ENCODE measurements at regions not wholly inside any gene's neighbourhood (a gene's known extent, or its start where the extent isn't known, plus 50 kb on each side); places are given as distances from the start of the nearest gene placed in this dataset.
"Not testable (repeated sequence)": the region's sequence is repeated elsewhere in the genome, so short reads cannot be mapped to it uniquely, and the experiment has no call there.

GRCh38 chr9:62908271-62908670, 1718.4 kb downstream of the SPATA31A7 start:
- CTCF ChIA-PET (ENCODE audit: partially characterized antibody); H2BK12ac ChIP-seq (ENCODE audit: low read depth, low read length); H4K8ac ChIP-seq (ENCODE audit: extremely low read depth, insufficient read depth, low read length); H3K9me3 ChIP-seq (ENCODE audit: insufficient read depth in 2 of 2, low read depth in 1 of 2, low read length in 1 of 2); H3K4me2 ChIP-seq (ENCODE audit: insufficient read depth in 1 of 2, low read depth in 2 of 2, low read length in 2 of 2); H3K27me3 ChIP-seq (replicated peaks in 1 of 4; ENCODE audit: control insufficient read depth in 3 of 4, extremely low read depth in 1 of 4, insufficient read depth in 3 of 4, low read length in 3 of 4); H2BK5ac ChIP-seq (ENCODE audit: low read depth, low read length); DNase-seq (ENCODE audit: low read depth in 1 of 2, low spot score in 2 of 2); H3K23me2 ChIP-seq (ENCODE audit: low read depth, low read length); H2BK120ac ChIP-seq (replicated peaks; ENCODE audit: low read depth, low read length); FAIRE-seq; POLR2A ChIA-PET (ENCODE audit: partially characterized antibody); H3K4me3 ChIP-seq (ENCODE audit: extremely low read depth in 1 of 4, insufficient read depth in 2 of 4, low read depth in 3 of 4, low read length in 4 of 4); H2BK20ac ChIP-seq (ENCODE audit: low read length); H3K4me1 ChIP-seq (replicated peaks in 1 of 4; ENCODE audit: control insufficient read depth in 3 of 4, insufficient read depth in 4 of 4, low read length in 3 of 4); H3K36me3 ChIP-seq (ENCODE audit: control insufficient read depth in 2 of 4, insufficient read depth in 4 of 4, low read length in 3 of 4); H3K4ac ChIP-seq (replicated peaks; ENCODE audit: insufficient read length, low read depth, low read length); H3K79me1 ChIP-seq (ENCODE audit: low read depth, low read length); H3K79me2 ChIP-seq (ENCODE audit: control insufficient read depth in 1 of 2, insufficient read depth in 2 of 2, low read length in 2 of 2); H2AFZ ChIP-seq (ENCODE audit: low read length); H3K18ac ChIP-seq (ENCODE audit: extremely low read depth, low read length); H4K20me1 ChIP-seq (replicated peaks in 1 of 2; ENCODE audit: control insufficient read depth in 1 of 2, insufficient read depth in 2 of 2, low read length in 2 of 2); H3K14ac ChIP-seq (ENCODE audit: insufficient read length); H3K56ac ChIP-seq (replicated peaks; ENCODE audit: insufficient read length, low read depth, low read length); H2BK15ac ChIP-seq (ENCODE audit: low read length); H2AK5ac ChIP-seq (ENCODE audit: low read depth, low read length); H4K5ac ChIP-seq (ENCODE audit: insufficient read length, low read depth, low read length); H3K23ac ChIP-seq (ENCODE audit: insufficient read length); H3K27ac ChIP-seq (ENCODE audit: low read depth, low read length); H4K91ac ChIP-seq (replicated peaks; ENCODE audit: insufficient read length, low read length); H3K9ac ChIP-seq (replicated peaks in 1 of 4; ENCODE audit: extremely low read depth in 1 of 4, low read depth in 3 of 4, low read length in 3 of 4): not testable (repeated sequence)
- WGBS, 2 experiments (ENCODE audit: extremely low coverage in 1 of 2, insufficient coverage in 1 of 2, insufficient read length in 1 of 2, insufficient replicate concordance in 2 of 2, low coverage in 1 of 2, low lambda C conversion rate in 2 of 2, missing lambda C conversion rate in 1 of 2) = 90% methylated on average over 2 of the region's 4 CpGs; no CpG with 5 or more reads in 1 of the 2 experiments

- H3K4me3 ChIP-seq (ENCODE audit: extremely low read depth in 1 of 4, insufficient read depth in 2 of 4, low read depth in 3 of 4, low read length in 4 of 4); H3K4me2 ChIP-seq (ENCODE audit: insufficient read depth in 1 of 2, low read depth in 2 of 2, low read length in 2 of 2); H3K27me3 ChIP-seq (replicated peaks in 1 of 4; ENCODE audit: control insufficient read depth in 3 of 4, extremely low read depth in 1 of 4, insufficient read depth in 3 of 4, low read length in 3 of 4); H3K23me2 ChIP-seq (ENCODE audit: low read depth, low read length); H2BK20ac ChIP-seq (ENCODE audit: low read length); H3K56ac ChIP-seq (replicated peaks; ENCODE audit: insufficient read length, low read depth, low read length); DNase-seq (ENCODE audit: low read depth in 1 of 2, low spot score in 2 of 2); FAIRE-seq; H4K5ac ChIP-seq (ENCODE audit: insufficient read length, low read depth, low read length); H2BK12ac ChIP-seq (ENCODE audit: low read depth, low read length); H2AFZ ChIP-seq (ENCODE audit: low read length); H4K20me1 ChIP-seq (replicated peaks in 1 of 2; ENCODE audit: control insufficient read depth in 1 of 2, insufficient read depth in 2 of 2, low read length in 2 of 2); H4K8ac ChIP-seq (ENCODE audit: extremely low read depth, insufficient read depth, low read length); H3K27ac ChIP-seq (ENCODE audit: low read depth, low read length); H3K79me1 ChIP-seq (ENCODE audit: low read depth, low read length); H2BK120ac ChIP-seq (replicated peaks; ENCODE audit: low read depth, low read length); CTCF ChIA-PET (ENCODE audit: partially characterized antibody); H3K9ac ChIP-seq (replicated peaks in 1 of 4; ENCODE audit: extremely low read depth in 1 of 4, low read depth in 3 of 4, low read length in 3 of 4); H3K23ac ChIP-seq (ENCODE audit: insufficient read length); H3K4me1 ChIP-seq (replicated peaks in 1 of 4; ENCODE audit: control insufficient read depth in 3 of 4, insufficient read depth in 4 of 4, low read length in 3 of 4); H3K36me3 ChIP-seq (ENCODE audit: control insufficient read depth in 2 of 4, insufficient read depth in 4 of 4, low read length in 3 of 4); H3K79me2 ChIP-seq (ENCODE audit: control insufficient read depth in 1 of 2, insufficient read depth in 2 of 2, low read length in 2 of 2); H2BK15ac ChIP-seq (ENCODE audit: low read length); H4K91ac ChIP-seq (replicated peaks; ENCODE audit: insufficient read length, low read length); H3K14ac ChIP-seq (ENCODE audit: insufficient read length); POLR2A ChIA-PET (ENCODE audit: partially characterized antibody); H2AK5ac ChIP-seq (ENCODE audit: low read depth, low read length); H3K9me3 ChIP-seq (ENCODE audit: insufficient read depth in 2 of 2, low read depth in 1 of 2, low read length in 1 of 2); H3K18ac ChIP-seq (ENCODE audit: extremely low read depth, low read length); H3K4ac ChIP-seq (replicated peaks; ENCODE audit: insufficient read length, low read depth, low read length); H2BK5ac ChIP-seq (ENCODE audit: low read depth, low read length): not testable (repeated sequence)
- 81% methylated on average over 5 of the region's 8 CpGs; no CpG with 5 or more reads in 1 of the 2 experiments for WGBS, 2 experiments (ENCODE audit: extremely low coverage in 1 of 2, insufficient coverage in 1 of 2, insufficient read length in 1 of 2, insufficient replicate concordance in 2 of 2, low coverage in 1 of 2, low lambda C conversion rate in 2 of 2, missing lambda C conversion rate in 1 of 2)
Measured at GRCh38 chr9:62909447-62909846, 1719.6 kb downstream of the SPATA31A7 start.
